ENCODE measurements at regions not wholly inside any gene's neighbourhood (a gene's known extent, or its start where the extent isn't known, plus 50 kb on each side); places are given as distances from the start of the nearest gene placed in this dataset.
A peak's percentile ranks its signal among the peaks of the same experiment; 100 is the strongest.
"Not testable (repeated sequence)": the region's sequence is repeated elsewhere in the genome, so short reads cannot be mapped to it uniquely, and the experiment has no call there.

DNA sequence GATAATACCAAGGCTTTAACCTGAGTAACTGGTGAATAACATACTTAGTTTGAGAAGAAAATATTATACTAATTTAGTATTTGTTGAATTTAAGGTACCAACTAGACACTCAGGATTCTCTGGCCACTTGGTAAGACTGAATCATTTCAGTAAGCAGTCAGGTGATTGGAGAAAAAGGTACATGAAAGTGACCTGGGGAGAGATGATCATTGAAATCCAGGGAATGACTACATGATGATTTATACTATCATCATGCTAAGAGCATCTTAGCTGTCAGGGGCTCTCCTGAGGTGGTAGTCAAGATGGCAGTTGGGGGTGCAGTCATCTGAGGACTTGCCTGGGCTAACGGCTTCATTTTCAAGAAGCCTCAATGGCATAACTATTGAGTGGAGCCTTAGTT, 571.2 kb upstream of the ACVR2A start:
- no peak overlapping the region for H3K4me2 ChIP-seq (ENCODE audit: low read length)
- no peak overlapping the region for H3K27ac ChIP-seq (ENCODE audit: low read length)
- ChIA-PET POLR2A (ENCODE audit: unreplicated experiment) (no interaction called here), CTCF (no interaction called here)
- H4K20me1 ChIP-seq (ENCODE audit: low read length): no peaks in the 10 kb centered on the region
- H3F3A ChIP-seq (ENCODE audit: low read length, unreplicated experiment): no peaks in the 10 kb centered on the region
- no peaks in the 10 kb centered on the region for H3K36me3 ChIP-seq (ENCODE audit: low read depth, low read length)
- no peaks in the 10 kb centered on the region for H3K9me2 ChIP-seq (replicated peaks; ENCODE audit: low read length)
- TF ChIP-seq EZH2phosphoT487 (IDR thresholded peaks at IDR 0.05; ENCODE audit: borderline replicate concordance, low read length): no peak
- TF ChIP-seq EZH2 (IDR thresholded peaks at IDR 0.05; ENCODE audit: low read length, unreplicated experiment): no peak
- TF ChIP-seq CTCF (conservative IDR thresholded peaks at IDR 0.05; ENCODE audit: low read depth, low read length): no peak
- peaks cover 25% of the 10 kb centered on the region for H3K4me1 ChIP-seq (ENCODE audit: insufficient read depth, low read length)
- no TSS peak for BruUV-seq (replicated peaks)
- no peak overlapping the region for H3K9ac ChIP-seq (ENCODE audit: low read length)
- no peak overlapping the region for H3K4me3 ChIP-seq (ENCODE audit: low read length)
- peaks cover 10% of the 10 kb centered on the region for H3K9me3 ChIP-seq (ENCODE audit: low read length)
- no peaks in the 10 kb centered on the region for H3K27me3 ChIP-seq (ENCODE audit: low read length)
- DNase-seq (peak; percentile 31), ATAC-seq (no peak)
- no peak overlapping the region for H2AFZ ChIP-seq (ENCODE audit: low read length)
- no peaks in the 10 kb centered on the region for H3K79me2 ChIP-seq (ENCODE audit: low read length)
- intact Hi-C loops (cut with micrococcal nuclease): loop anchor here (10.0 kb wide), 1 partner anchor 189 kb away; no protein-coding TSS in a partner anchor

GRCh38 chr2:147273106-147273505, 571.7 kb upstream of the ACVR2A start:
- Histone ChIP-seq H3K27me3 (ENCODE audit: low read length) (no peaks in the 10 kb centered on the region), H3K4me1 (ENCODE audit: insufficient read depth, low read length) (peaks cover 20% of the 10 kb centered on the region), H3K27ac (ENCODE audit: low read length) (no peak overlapping the region), H3K36me3 (ENCODE audit: low read depth, low read length) (no peaks in the 10 kb centered on the region), H3K9me3 (ENCODE audit: low read length) (peaks cover 10% of the 10 kb centered on the region), H3K9ac (ENCODE audit: low read length) (no peak overlapping the region), H3K79me2 (ENCODE audit: low read length) (no peaks in the 10 kb centered on the region), H3K4me2 (ENCODE audit: low read length) (peak overlapping the region; percentile 6; the same call in 1 of the 2 replicates), H3K9me2 (replicated peaks; ENCODE audit: low read length) (no peaks in the 10 kb centered on the region), H4K20me1 (ENCODE audit: low read length) (no peaks in the 10 kb centered on the region), H2AFZ (ENCODE audit: low read length) (no peak overlapping the region), H3K4me3 (ENCODE audit: low read length) (no peak overlapping the region), H3F3A (ENCODE audit: low read length, unreplicated experiment) (no peaks in the 10 kb centered on the region)
- DNase-seq (peak; percentile 62), ATAC-seq (peak; percentile 38; the same call in 1 of the 2 replicates)
- intact Hi-C loops (cut with micrococcal nuclease): loop anchor here (10.0 kb wide), 1 partner anchor 188 kb away; no protein-coding TSS in a partner anchor
- no TSS peak for BruUV-seq (replicated peaks)
- no peak for TF ChIP-seq EZH2phosphoT487 (IDR thresholded peaks at IDR 0.05; ENCODE audit: borderline replicate concordance, low read length)
- TF ChIP-seq EZH2 (IDR thresholded peaks at IDR 0.05; ENCODE audit: low read length, unreplicated experiment): no peak
- TF ChIP-seq CTCF (conservative IDR thresholded peaks at IDR 0.05; ENCODE audit: low read depth, low read length): no peak
- POLR2A ChIA-PET (ENCODE audit: unreplicated experiment): no interaction called here
- CTCF ChIA-PET: no interaction called here

DNA sequence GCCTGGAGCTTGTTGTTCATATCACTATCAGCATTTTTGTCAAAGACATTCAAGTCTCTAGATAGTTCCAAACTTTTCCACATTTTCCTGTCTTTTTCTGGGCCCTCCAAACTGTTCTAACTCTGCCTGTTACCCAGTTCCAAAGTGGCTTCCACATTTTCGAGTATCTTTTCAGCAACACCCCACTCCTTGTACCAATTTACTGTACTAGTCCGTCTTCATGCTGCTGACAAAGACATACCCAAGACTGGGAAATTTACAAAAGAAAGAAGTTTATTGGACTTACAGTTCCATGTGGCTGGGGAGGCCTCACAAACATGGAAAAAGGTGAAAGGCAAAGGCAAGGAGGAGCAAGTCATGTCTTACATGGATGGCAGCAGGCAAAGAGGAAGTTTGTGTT, 575.2 kb upstream of the ACVR2A start:
- intact Hi-C loops (cut with micrococcal nuclease); H3K4me2 ChIP-seq (ENCODE audit: low read length); BruUV-seq (replicated peaks); H3K9me2 ChIP-seq (replicated peaks; ENCODE audit: low read length); H3K79me2 ChIP-seq (ENCODE audit: low read length); H3K9me3 ChIP-seq (ENCODE audit: low read length); H3F3A ChIP-seq (ENCODE audit: low read length, unreplicated experiment); H3K27me3 ChIP-seq (ENCODE audit: low read length); DNase-seq; POLR2A ChIA-PET (ENCODE audit: unreplicated experiment); H3K4me3 ChIP-seq (ENCODE audit: low read length); CTCF ChIA-PET; H2AFZ ChIP-seq (ENCODE audit: low read length); H3K27ac ChIP-seq (ENCODE audit: low read length); H4K20me1 ChIP-seq (ENCODE audit: low read length); H3K9ac ChIP-seq (ENCODE audit: low read length); ATAC-seq; H3K36me3 ChIP-seq (ENCODE audit: low read depth, low read length): not testable (repeated sequence)
- peaks cover 15% of the 10 kb centered on the region for H3K4me1 ChIP-seq (ENCODE audit: insufficient read depth, low read length)

All from PC-3 (cell line).